IMR-90 (cell line): ENCODE measurements at regions not wholly inside any gene's neighbourhood (a gene's known extent, or its start where the extent isn't known, plus 50 kb on each side); places are given as distances from the start of the nearest gene placed in this dataset.

Experiments
- ATAC-seq: fragments of 200-7000 bp; cut with Tn5 transposase; 2 replicates; pipeline ENCODE4 v1.9.1; 2020; ENCODE audit warnings: low read depth, mild to moderate bottlenecking, moderate library complexity
- BruUV-seq: library from RNA; stranded (reverse); fragments of 400-500 nt; replicated peaks from 2 replicates; lab custom pipeline; 2021; lab: Mats Ljungman, UMichigan
- CTCF ChIA-PET: fragments of 300-600 bp; formaldehyde crosslinking; extraction: SDS; loops from one replicate; lab custom pipeline; 2021; ENCODE audit warnings: antibody characterized with exemption; lab: Yijun Ruan, JAX
- POLR2A ChIA-PET: fragments of 300-600 bp; sonication (Branson Sonifier 250); formaldehyde crosslinking; loops from one replicate; lab custom pipeline; 2022; ENCODE audit warnings: antibody characterized with exemption; ENCODE audit not compliant: unreplicated experiment; lab: Charles Lee
- DNase-seq: peaks from one replicate; pipeline ENCODE4 v3.0.0; 2013
- H2AFZ ChIP-seq: replicated peaks from 2 replicates; pipeline ENCODE3; 2013; ENCODE audit warnings: low read length, mild to moderate bottlenecking; ENCODE audit not compliant: poor library complexity
- H2AK5ac ChIP-seq: 2 replicates; pipeline ENCODE4 v1.6.1; 2013; ENCODE audit warnings: low read depth, low read length, inconsistent platforms
- H2AK9ac ChIP-seq: replicated peaks from 2 replicates; pipeline ENCODE3; 2013; ENCODE audit warnings: mild to moderate bottlenecking, low read depth, low read length, moderate library complexity; ENCODE audit not compliant: poor library complexity
- H2BK120ac ChIP-seq: 2 replicates; pipeline ENCODE4 v1.6.1; 2013; ENCODE audit warnings: low read depth, low read length, inconsistent platforms
- H2BK15ac ChIP-seq: 3 replicates; pipeline ENCODE4 v1.6.1; 2013; ENCODE audit warnings: low read depth, low read length, inconsistent platforms
- H2BK20ac ChIP-seq: 2 replicates; pipeline ENCODE4 v1.6.1; 2013; ENCODE audit warnings: low read depth, mild to moderate bottlenecking, inconsistent platforms, low read length, moderate library complexity
- H2BK5ac ChIP-seq: 2 replicates; pipeline ENCODE4 v1.6.1; 2013; ENCODE audit warnings: mild to moderate bottlenecking, low read depth, low read length, inconsistent platforms; ENCODE audit not compliant: poor library complexity, severe bottlenecking
- H3K14ac ChIP-seq: replicated peaks from 2 replicates; pipeline ENCODE4 v1.6.1; 2013; ENCODE audit warnings: low read depth, low read length, inconsistent platforms
- H3K18ac ChIP-seq: 2 replicates; pipeline ENCODE4 v1.6.1; 2013; ENCODE audit warnings: low read depth, low read length, control low read depth
- H3K23ac ChIP-seq: 2 replicates; pipeline ENCODE4 v1.6.1; 2013; ENCODE audit warnings: low read depth, low read length, inconsistent platforms
- H3K27ac ChIP-seq: 2 replicates; pipeline ENCODE4 v1.5.1; 2013; ENCODE audit warnings: mild to moderate bottlenecking, control low read depth, low read length; ENCODE audit not compliant: insufficient read depth
- H3K27me3 ChIP-seq: 2 replicates; pipeline ENCODE4 v1.6.1; 2013; ENCODE audit warnings: low read length; ENCODE audit not compliant: control insufficient read depth, insufficient read depth
- H3K36me3 ChIP-seq: 2 replicates; pipeline ENCODE4 v1.6.1; 2013; ENCODE audit warnings: low read length, mixed read lengths; ENCODE audit not compliant: control insufficient read depth, insufficient read depth
- H3K4ac ChIP-seq: 2 replicates; pipeline ENCODE4 v1.6.1; 2013; ENCODE audit warnings: low read depth, low read length, inconsistent platforms
- H3K4me1 ChIP-seq: 2 replicates; pipeline ENCODE4 v1.6.1; 2013; ENCODE audit warnings: low read length, mixed read lengths; ENCODE audit not compliant: control insufficient read depth, insufficient read depth
- H3K4me2 ChIP-seq: 2 replicates; pipeline ENCODE4 v1.6.1; 2013; ENCODE audit warnings: low read depth, mild to moderate bottlenecking, control low read depth, low read length, moderate library complexity
- H3K4me3 ChIP-seq: 2 replicates; pipeline ENCODE4 v1.5.1; 2013; ENCODE audit warnings: low read depth, mild to moderate bottlenecking, control low read depth, low read length, moderate library complexity; ENCODE audit not compliant: insufficient read depth
- H3K56ac ChIP-seq: 2 replicates; pipeline ENCODE4 v1.6.1; 2013; ENCODE audit warnings: low read length, inconsistent platforms; ENCODE audit not compliant: insufficient read depth; ENCODE audit errors: extremely low read depth
- H3K79me1 ChIP-seq, 2 experiments: 2 replicates each; pipeline ENCODE4 v1.6.1; 2013; ENCODE audit warnings: low read length in 2 of 2, inconsistent platforms in 1 of 2, low read depth in 1 of 2
- H3K9ac ChIP-seq: 2 replicates; pipeline ENCODE4 v1.6.1; 2013; ENCODE audit warnings: low read depth, low read length, control low read depth
- H3K9me1 ChIP-seq: 2 replicates; pipeline ENCODE4 v1.6.1; 2013; ENCODE audit warnings: low read length, inconsistent platforms; ENCODE audit not compliant: insufficient read depth
- H3K9me3 ChIP-seq: 2 replicates; pipeline ENCODE4 v1.6.1; 2013; ENCODE audit warnings: low read length; ENCODE audit not compliant: control insufficient read depth, insufficient read depth
- H4K20me1 ChIP-seq: 2 replicates; pipeline ENCODE4 v1.6.1; 2013; ENCODE audit warnings: low read length, inconsistent platforms; ENCODE audit not compliant: insufficient read depth
- H4K5ac ChIP-seq: 2 replicates; pipeline ENCODE4 v1.6.1; 2013; ENCODE audit warnings: mild to moderate bottlenecking, low read depth, low read length, control low read depth
- H4K8ac ChIP-seq, 2 experiments: 2 replicates each; pipeline ENCODE4 v1.6.1; 2013; ENCODE audit warnings: low read depth in 2 of 2, low read length in 2 of 2, control low read depth in 1 of 2, inconsistent platforms in 1 of 2
- H4K91ac ChIP-seq: 2 replicates; pipeline ENCODE4 v1.6.1; 2013; ENCODE audit warnings: low read depth, low read length, inconsistent platforms; ENCODE audit not compliant: insufficient read depth
- BHLHE40 ChIP-seq: fragments of 150-350 bp; IDR thresholded peaks from 2 replicates; pipeline ENCODE4 v1.6.1; 2016; ENCODE audit warnings: mild to moderate bottlenecking, low read depth, low read length
- CEBPB ChIP-seq: IDR thresholded peaks from 2 replicates; pipeline ENCODE4 v1.6.1; 2012; ENCODE audit warnings: low read depth, low read length, improper control_type of control experiment
- CHD1 ChIP-seq: IDR thresholded peaks from 2 replicates; pipeline ENCODE4 v1.6.1; 2012; ENCODE audit warnings: low read depth, low read length, improper control_type of control experiment
- CTCF ChIP-seq: conservative IDR thresholded peaks from 2 replicates; pipeline ENCODE4 v1.5.1; 2012; ENCODE audit warnings: mild to moderate bottlenecking, low read depth, low read length, improper control_type of control experiment
- ELK1 ChIP-seq: fragments of 150-350 bp; IDR thresholded peaks from 2 replicates; pipeline ENCODE4 v1.6.1; 2016; ENCODE audit warnings: low read depth, mild to moderate bottlenecking, low read length, moderate library complexity, borderline replicate concordance
- FOS ChIP-seq: fragments of 150-350 bp; IDR thresholded peaks from 2 replicates; pipeline ENCODE4 v1.6.1; 2016; ENCODE audit warnings: low read depth, low read length
- MAFK ChIP-seq: IDR thresholded peaks from 2 replicates; pipeline ENCODE4 v1.6.1; 2012; ENCODE audit warnings: low read depth, low read length, improper control_type of control experiment
- MAZ ChIP-seq: IDR thresholded peaks from 2 replicates; pipeline ENCODE4 v1.6.1; 2012; ENCODE audit warnings: low read depth, mild to moderate bottlenecking, low read length, improper control_type of control experiment, moderate library complexity, borderline replicate concordance
- MXI1 ChIP-seq: IDR thresholded peaks from 2 replicates; pipeline ENCODE4 v1.6.1; 2012; ENCODE audit warnings: low read depth, mild to moderate bottlenecking, low read length, moderate library complexity, borderline replicate concordance
- NFE2L2 ChIP-seq: fragments of 150-350 bp; IDR thresholded peaks from 2 replicates; pipeline ENCODE4 v1.6.1; 2016; ENCODE audit warnings: low read depth, mild to moderate bottlenecking, low read length
- POLR2A ChIP-seq: IDR thresholded peaks from 2 replicates; pipeline ENCODE4 v1.6.1; 2012; ENCODE audit warnings: mild to moderate bottlenecking, low read depth, low read length
- RAD21 ChIP-seq: IDR thresholded peaks from 2 replicates; pipeline ENCODE4 v1.6.1; 2012; ENCODE audit warnings: low read length, improper control_type of control experiment
- RCOR1 ChIP-seq: IDR thresholded peaks from 2 replicates; pipeline ENCODE4 v1.6.1; 2012; ENCODE audit warnings: mild to moderate bottlenecking, low read length, improper control_type of control experiment; ENCODE audit not compliant: insufficient replicate concordance
- RFX5 ChIP-seq: IDR thresholded peaks from 2 replicates; pipeline ENCODE4 v1.8.0; 2012; ENCODE audit warnings: low read depth, mild to moderate bottlenecking, low read length, moderate library complexity
- USF2 ChIP-seq: fragments of 150-350 bp; IDR thresholded peaks from 2 replicates; pipeline ENCODE4 v1.6.1; 2017; ENCODE audit warnings: mild to moderate bottlenecking, antibody characterized with exemption, low read length, low read depth
- WGBS, 2 experiments: methylation state at CpG; one replicate each; pipeline versions ENCODE4 v1.1.5 to v1.1.7; 2013; ENCODE audit warnings: missing lambda C conversion rate in 2 of 2; ENCODE audit not compliant: insufficient read length in 1 of 2; ENCODE audit errors: extremely low coverage in 2 of 2; 5-methylcytosine and 5-hydroxymethylcytosine counted together
- dilution Hi-C: fragments of 300-500 bp; cut with HindIII; formaldehyde crosslinking; loops from one replicate; pipeline ENCODE4 v1.14.3; 2018; ENCODE audit warnings: low sequenced_read_pairs; ENCODE audit not compliant: unreplicated experiment
- in situ Hi-C: fragments of 300-500 bp; cut with MboI; formaldehyde crosslinking; loops from 3 replicates; pipeline ENCODE4 v1.14.3; 2019; ENCODE audit warnings: low sequenced_read_pairs, inconsistent platforms, mixed read lengths
- intact Hi-C: fragments of 100-400 bp; cut with micrococcal nuclease; formaldehyde crosslinking; loops from 2 replicates; pipeline ENCODE4 v1.10.0; 2022

GRCh38 chr22:22094921-22095320 is 112.3 kb upstream of the TOP3B start:
- Histone ChIP-seq H3K79me1 (no peaks in the 10 kb centered on the region), H2AFZ (peak overlapping the region; percentile 56), H4K8ac (peak overlapping the region in 1 of 2 experiments; percentile 82; a peak in 1 of 4 replicates), H3K14ac (peak overlapping the region; percentile 62; the same call in 1 of the 2 replicates), H2BK15ac (peak overlapping the region; percentile 41; the same call in 1 of the 3 replicates), H4K5ac (peak overlapping the region; percentile 93), H3K27me3 (no peaks in the 10 kb centered on the region; the same call in 1 of the 2 replicates), H3K9me3 (peaks cover 14% of the 10 kb centered on the region), H2BK5ac (peak overlapping the region; percentile 83), H3K4me2 (peak overlapping the region; percentile 62), H2BK120ac (peak overlapping the region; percentile 93), H3K56ac (no peak overlapping the region; the same call in 1 of the 2 replicates), H4K91ac (peak overlapping the region; percentile 74), H3K4me1 (peaks cover 16% of the 10 kb centered on the region), H3K9me1 (peaks cover 8% of the 10 kb centered on the region; the same call in 1 of the 2 replicates), H2AK5ac (peak overlapping the region; percentile 50; the same call in 1 of the 2 replicates), H3K23ac (peak overlapping the region; percentile 63; the same call in 1 of the 2 replicates), H3K27ac (peak overlapping the region; percentile 77), H4K20me1 (no peaks in the 10 kb centered on the region), H2AK9ac (no peak overlapping the region), H2BK20ac (peak overlapping the region; percentile 95), H3K4me3 (no peak overlapping the region), H3K9ac (no peak overlapping the region), H3K4ac (peak overlapping the region; percentile 91), H3K36me3 (no peaks in the 10 kb centered on the region), H3K18ac (peak overlapping the region; percentile 73; the same call in 1 of the 2 replicates)
- 17% methylated on average over 1 of the region's 5 CpGs; no CpG with 5 or more reads in 1 of the 2 experiments for WGBS, 2 experiments
- no TSS peak for BruUV-seq
- in situ Hi-C loops = no loop called here
- intact Hi-C loops = no loop called here
- ATAC-seq = peak; percentile 93
- ChIA-PET CTCF (interaction anchor here (1.6 kb wide), 1 partner anchor 34 kb away, joined by 4 read pairs; no protein-coding TSS in a partner anchor), POLR2A (interaction anchor here (0.6 kb wide), 1 partner anchor 30 kb away, joined by 8 read pairs; no protein-coding TSS in a partner anchor)
- DNase-seq = peak; percentile 96
- dilution Hi-C loops = no loop called here
- TF ChIP-seq RFX5 (no peak), NFE2L2 (peak; percentile 27; the same call in 1 of the 2 replicates), USF2 (0 out of 2 replicates have a peak, but pooled peaks have one; percentile 8), FOS (peak; percentile 69; the same call in 1 of the 2 replicates), MXI1 (no peak), CEBPB (peak; percentile 86), RCOR1 (no peak), POLR2A (no peak), BHLHE40 (no peak), MAZ (no peak; the same call in 1 of the 2 replicates), CHD1 (no peak), ELK1 (no peak), CTCF (no peak), MAFK (peak; percentile 45), RAD21 (no peak)
